T-helper 17 cell (primary cell): ENCODE measurements at regions not wholly inside any gene's neighbourhood (a gene's known extent, or its start where the extent isn't known, plus 50 kb on each side); places are given as distances from the start of the nearest gene placed in this dataset.

Source experiments
- ATAC-seq: fragments of 150-1000 bp; cut with Tn5 transposase; 2 replicates; pipeline ENCODE4 v1.10.0; 2021; ENCODE audit warnings: mild to moderate bottlenecking, moderate library complexity
- DNase-seq, 3 donors: peaks; one replicate each; pipeline versions ENCODE4 v3.0.0 to v3.0.0-alpha.2; 2020 to 2021
- H3K9me3 ChIP-seq: one replicate; pipeline ENCODE4 v1.7.0; 2013; ENCODE audit warnings: low read length, mild to moderate bottlenecking; ENCODE audit not compliant: control insufficient read depth, poor library complexity, severe bottlenecking
- H3K27ac Mint-ChIP-seq: one replicate; pipeline ENCODE4 v1.8.0; 2022; ENCODE audit warnings: mild to moderate bottlenecking, moderate library complexity, mixed read lengths
- H3K27me3 Mint-ChIP-seq: one replicate; pipeline ENCODE4 v1.8.0; 2022; ENCODE audit warnings: mixed read lengths
- H3K36me3 Mint-ChIP-seq: one replicate; pipeline ENCODE4 v1.8.0; 2022; ENCODE audit warnings: low read depth, mixed read lengths
- H3K4me1 Mint-ChIP-seq: one replicate; pipeline ENCODE4 v1.8.0; 2022; ENCODE audit warnings: mild to moderate bottlenecking, mixed read lengths
- H3K4me3 Mint-ChIP-seq: one replicate; pipeline ENCODE4 v1.8.0; 2022; ENCODE audit warnings: mild to moderate bottlenecking, moderate library complexity, mixed read lengths

GRCh38 chr13:78040205-78040830, 121.7 kb upstream of the EDNRB start:
- peaks cover 10% of the 10 kb centered on the region for H3K27me3 Mint-ChIP-seq
- no peak for DNase-seq
- no peaks in the 10 kb centered on the region for H3K9me3 ChIP-seq
- H3K36me3 Mint-ChIP-seq = no peaks in the 10 kb centered on the region
- H3K4me3 Mint-ChIP-seq = no peak overlapping the region
- no peak for ATAC-seq
- no peak overlapping the region for H3K27ac Mint-ChIP-seq
- no peaks in the 10 kb centered on the region for H3K4me1 Mint-ChIP-seq

GRCh38 chr13:78036841-78037240, 118.2 kb upstream of the EDNRB start:
- Mint-ChIP-seq H3K4me1 (no peaks in the 10 kb centered on the region), H3K4me3 (no peak overlapping the region)

GRCh38 chr13:78035500-78035899, 116.9 kb upstream of the EDNRB start:
- ATAC-seq = no peak
- Mint-ChIP-seq H3K36me3 (peaks cover 2% of the 10 kb centered on the region), H3K4me1 (no peaks in the 10 kb centered on the region), H3K27ac (no peak overlapping the region), H3K27me3 (peaks cover 9% of the 10 kb centered on the region), H3K4me3 (no peak overlapping the region)
- H3K9me3 ChIP-seq = no peaks in the 10 kb centered on the region
- no peak for DNase-seq

More at GRCh38 chr13:78036841-78037240, 118.2 kb upstream of the EDNRB start:
- Mint-ChIP-seq H3K27me3 (peaks cover 10% of the 10 kb centered on the region), H3K27ac (no peak overlapping the region), H3K36me3 (peaks cover 2% of the 10 kb centered on the region)
- no peaks in the 10 kb centered on the region for H3K9me3 ChIP-seq
- no peak for DNase-seq
- ATAC-seq = no peak

- no peaks in the 10 kb centered on the region for H3K9me3 ChIP-seq
- H3K4me1 Mint-ChIP-seq = no peaks in the 10 kb centered on the region
- peaks cover 2% of the 10 kb centered on the region for H3K36me3 Mint-ChIP-seq
- DNase-seq (no peak), ATAC-seq (no peak)
- H3K27me3 Mint-ChIP-seq = peaks cover 6% of the 10 kb centered on the region
- H3K27ac Mint-ChIP-seq = no peak overlapping the region
- no peak overlapping the region for H3K4me3 Mint-ChIP-seq
Observed at GRCh38 chr13:78033509-78033908, 114.9 kb upstream of the EDNRB start.

GRCh38 chr13:78032132-78032531, 113.5 kb upstream of the EDNRB start:
- Mint-ChIP-seq H3K27ac (no peak overlapping the region), H3K27me3 (peaks cover 6% of the 10 kb centered on the region), H3K36me3 (peaks cover 2% of the 10 kb centered on the region), H3K4me3 (no peak overlapping the region), H3K4me1 (no peaks in the 10 kb centered on the region)
- H3K9me3 ChIP-seq = no peaks in the 10 kb centered on the region
- no peak for ATAC-seq
- DNase-seq = no peak

- peaks cover 6% of the 10 kb centered on the region for H3K27me3 Mint-ChIP-seq
- DNase-seq = no peak
Observed at GRCh38 chr13:78030341-78030896, 111.8 kb upstream of the EDNRB start.

GRCh38 chr13:78029901-78030300, 111.3 kb upstream of the EDNRB start:
- H3K27ac Mint-ChIP-seq = no peak overlapping the region
- H3K27me3 Mint-ChIP-seq = peaks cover 4% of the 10 kb centered on the region
- H3K9me3 ChIP-seq = no peaks in the 10 kb centered on the region
- ATAC-seq (no peak), DNase-seq (no peak)
- no peak overlapping the region for H3K4me3 Mint-ChIP-seq
- no peaks in the 10 kb centered on the region for H3K4me1 Mint-ChIP-seq
- H3K36me3 Mint-ChIP-seq = peaks cover 2% of the 10 kb centered on the region

More at GRCh38 chr13:78030341-78030896, 111.8 kb upstream of the EDNRB start:
- Mint-ChIP-seq H3K27ac (no peak overlapping the region), H3K4me3 (no peak overlapping the region), H3K4me1 (no peaks in the 10 kb centered on the region), H3K36me3 (peaks cover 2% of the 10 kb centered on the region)
- no peak for ATAC-seq
- no peaks in the 10 kb centered on the region for H3K9me3 ChIP-seq

GRCh38 chr13:78028960-78029359, 110.3 kb upstream of the EDNRB start:
- ATAC-seq (no peak), DNase-seq (no peak)
- Mint-ChIP-seq H3K27me3 (no peaks in the 10 kb centered on the region), H3K27ac (no peak overlapping the region), H3K4me3 (no peak overlapping the region), H3K36me3 (no peaks in the 10 kb centered on the region), H3K4me1 (no peaks in the 10 kb centered on the region)
- no peaks in the 10 kb centered on the region for H3K9me3 ChIP-seq

- Mint-ChIP-seq H3K4me3 (no peak overlapping the region), H3K36me3 (no peaks in the 10 kb centered on the region), H3K27me3 (no peaks in the 10 kb centered on the region), H3K4me1 (peaks cover 5% of the 10 kb centered on the region), H3K27ac (no peak overlapping the region)
- no peaks in the 10 kb centered on the region for H3K9me3 ChIP-seq
- no peak for ATAC-seq
- DNase-seq = no peak
Observed at GRCh38 chr13:78024996-78025395, 106.4 kb upstream of the EDNRB start.

GRCh38 chr13:78022164-78022877, 103.7 kb upstream of the EDNRB start:
- H3K9me3 ChIP-seq = no peaks in the 10 kb centered on the region
- H3K36me3 Mint-ChIP-seq = no peaks in the 10 kb centered on the region
- ATAC-seq (peak; percentile 97), DNase-seq (no peak)
- H3K27ac Mint-ChIP-seq = peak overlapping the region; percentile 62
- peaks cover 5% of the 10 kb centered on the region for H3K4me1 Mint-ChIP-seq
- H3K4me3 Mint-ChIP-seq = no peak overlapping the region
- no peaks in the 10 kb centered on the region for H3K27me3 Mint-ChIP-seq

GRCh38 chr13:78020861-78021260, 102.2 kb upstream of the EDNRB start:
- Mint-ChIP-seq H3K27me3 (no peaks in the 10 kb centered on the region), H3K4me3 (no peak overlapping the region), H3K27ac (no peak overlapping the region), H3K4me1 (peaks cover 5% of the 10 kb centered on the region), H3K36me3 (no peaks in the 10 kb centered on the region)
- no peaks in the 10 kb centered on the region for H3K9me3 ChIP-seq
- DNase-seq = no peak
- ATAC-seq = no peak

GRCh38 chr13:78015782-78016181, 97.2 kb upstream of the EDNRB start:
- peaks cover 5% of the 10 kb centered on the region for H3K27me3 Mint-ChIP-seq
- no peaks in the 10 kb centered on the region for H3K9me3 ChIP-seq
- DNase-seq = no peak
- no peak for ATAC-seq
- H3K36me3 Mint-ChIP-seq = peaks cover 2% of the 10 kb centered on the region
- H3K27ac Mint-ChIP-seq = no peak overlapping the region
- no peaks in the 10 kb centered on the region for H3K4me1 Mint-ChIP-seq
- no peak overlapping the region for H3K4me3 Mint-ChIP-seq

GRCh38 chr13:78012046-78012445, 93.4 kb upstream of the EDNRB start:
- ATAC-seq (no peak), DNase-seq (no peak)
- H3K9me3 ChIP-seq = no peaks in the 10 kb centered on the region
- peaks cover 15% of the 10 kb centered on the region for H3K27me3 Mint-ChIP-seq
- H3K4me3 Mint-ChIP-seq = no peak overlapping the region
- no peak overlapping the region for H3K27ac Mint-ChIP-seq
- peaks cover 2% of the 10 kb centered on the region for H3K36me3 Mint-ChIP-seq
- H3K4me1 Mint-ChIP-seq = no peaks in the 10 kb centered on the region

- peaks cover 14% of the 10 kb centered on the region for H3K27me3 Mint-ChIP-seq
- DNase-seq (no peak), ATAC-seq (no peak)
- no peak overlapping the region for H3K27ac Mint-ChIP-seq
- H3K9me3 ChIP-seq = no peaks in the 10 kb centered on the region
- H3K4me3 Mint-ChIP-seq = no peak overlapping the region
- H3K36me3 Mint-ChIP-seq = no peaks in the 10 kb centered on the region
- no peaks in the 10 kb centered on the region for H3K4me1 Mint-ChIP-seq
Observed at GRCh38 chr13:78004821-78005220, 86.2 kb upstream of the EDNRB start.
